Mucosa of stomach (tissue), 1 donor: ENCODE measurements at regions not wholly inside any gene's neighbourhood (a gene's known extent, or its start where the extent isn't known, plus 50 kb on each side); places are given as distances from the start of the nearest gene placed in this dataset.

Source experiments
- H3K27me3 ChIP-seq: one replicate; pipeline ENCODE4 v1.7.0; 2013; ENCODE audit warnings: mild to moderate bottlenecking, low read length; ENCODE audit not compliant: control insufficient read depth, insufficient read depth
- H3K36me3 ChIP-seq: one replicate; pipeline ENCODE4 v1.7.0; 2013; ENCODE audit warnings: low read length; ENCODE audit not compliant: control insufficient read depth, insufficient read depth
- H3K4me1 ChIP-seq: one replicate; pipeline ENCODE4 v1.7.0; 2013; ENCODE audit warnings: mild to moderate bottlenecking, low read length; ENCODE audit not compliant: control insufficient read depth, insufficient read depth
- H3K4me3 ChIP-seq: one replicate; pipeline ENCODE4 v1.7.0; 2013; ENCODE audit warnings: low read length
- H3K9ac ChIP-seq: one replicate; pipeline ENCODE4 v1.7.0; 2013; ENCODE audit warnings: mild to moderate bottlenecking, low read length, moderate library complexity
- H3K9me3 ChIP-seq: one replicate; pipeline ENCODE4 v1.7.0; 2013; ENCODE audit warnings: mild to moderate bottlenecking, low read length, moderate library complexity; ENCODE audit not compliant: control insufficient read depth
- donor health status: Pancreatic carcinoma.

- Histone ChIP-seq H3K27me3 (peaks cover 80% of the 10 kb centered on the region), H3K4me3 (no peak overlapping the region), H3K9me3 (no peaks in the 10 kb centered on the region), H3K36me3 (no peaks in the 10 kb centered on the region), H3K9ac (no peak overlapping the region), H3K4me1 (peaks cover 7% of the 10 kb centered on the region)
Measured at GRCh38 chr15:89396723-89397652, 62.4 kb upstream of the POLG start.

GRCh38 chr15:89395996-89396395 is 61.4 kb upstream of the POLG start:
- Histone ChIP-seq H3K9me3 (no peaks in the 10 kb centered on the region), H3K4me3 (no peak overlapping the region), H3K27me3 (peaks cover 76% of the 10 kb centered on the region), H3K9ac (no peak overlapping the region), H3K36me3 (no peaks in the 10 kb centered on the region), H3K4me1 (peaks cover 7% of the 10 kb centered on the region)

GRCh38 chr15:89395461-89395871 is 60.8 kb upstream of the POLG start:
- Histone ChIP-seq H3K36me3 (no peaks in the 10 kb centered on the region), H3K9me3 (no peaks in the 10 kb centered on the region), H3K4me1 (peaks cover 7% of the 10 kb centered on the region), H3K27me3 (peaks cover 72% of the 10 kb centered on the region), H3K4me3 (no peak overlapping the region), H3K9ac (no peak overlapping the region)

GRCh38 chr15:89395031-89395430 is 60.4 kb upstream of the POLG start:
- no peaks in the 10 kb centered on the region for H3K36me3 ChIP-seq
- no peak overlapping the region for H3K4me3 ChIP-seq
- no peaks in the 10 kb centered on the region for H3K9me3 ChIP-seq
- H3K9ac ChIP-seq, result no peak overlapping the region
- H3K27me3 ChIP-seq, result peaks cover 72% of the 10 kb centered on the region
- H3K4me1 ChIP-seq, result peaks cover 7% of the 10 kb centered on the region

- Histone ChIP-seq H3K4me1 (no peaks in the 10 kb centered on the region), H3K9me3 (no peaks in the 10 kb centered on the region), H3K9ac (no peak overlapping the region), H3K27me3 (peaks cover 63% of the 10 kb centered on the region), H3K4me3 (no peak overlapping the region), H3K36me3 (no peaks in the 10 kb centered on the region)
Measured at GRCh38 chr15:89393056-89393455, 58.4 kb upstream of the POLG start.

- no peak overlapping the region for H3K4me3 ChIP-seq
- H3K4me1 ChIP-seq, result no peaks in the 10 kb centered on the region
- H3K36me3 ChIP-seq, result no peaks in the 10 kb centered on the region
- no peak overlapping the region for H3K9ac ChIP-seq
- peaks cover 50% of the 10 kb centered on the region for H3K27me3 ChIP-seq
- H3K9me3 ChIP-seq, result no peaks in the 10 kb centered on the region
Measured at GRCh38 chr15:89391685-89392257, 57.1 kb upstream of the POLG start.

GRCh38 chr15:89389841-89390603 is 55.4 kb upstream of the POLG start:
- peaks cover 42% of the 10 kb centered on the region for H3K27me3 ChIP-seq
- H3K9ac ChIP-seq, result no peak overlapping the region

GRCh38 chr15:89387140-89387903 is 52.7 kb upstream of the POLG start:
- Histone ChIP-seq H3K4me3 (no peak overlapping the region), H3K27me3 (peaks cover 37% of the 10 kb centered on the region), H3K9me3 (no peaks in the 10 kb centered on the region), H3K4me1 (no peaks in the 10 kb centered on the region), H3K36me3 (no peaks in the 10 kb centered on the region), H3K9ac (no peak overlapping the region)

More at GRCh38 chr15:89389841-89390603, 55.4 kb upstream of the POLG start:
- H3K4me1 ChIP-seq, result no peaks in the 10 kb centered on the region
- no peaks in the 10 kb centered on the region for H3K9me3 ChIP-seq
- no peaks in the 10 kb centered on the region for H3K36me3 ChIP-seq
- no peak overlapping the region for H3K4me3 ChIP-seq

GRCh38 chr15:89385596-89386331 is 51.1 kb upstream of the POLG start:
- Histone ChIP-seq H3K9ac (no peak overlapping the region), H3K4me1 (no peaks in the 10 kb centered on the region), H3K9me3 (no peaks in the 10 kb centered on the region), H3K4me3 (no peak overlapping the region), H3K27me3 (peaks cover 43% of the 10 kb centered on the region), H3K36me3 (no peaks in the 10 kb centered on the region)
